ENCODE measurements at regions not wholly inside any gene's neighbourhood (a gene's known extent, or its start where the extent isn't known, plus 50 kb on each side); places are given as distances from the start of the nearest gene placed in this dataset.
A peak's percentile ranks its signal among the peaks of the same experiment; 100 is the strongest.
"Not testable (repeated sequence)": the region's sequence is repeated elsewhere in the genome, so short reads cannot be mapped to it uniquely, and the experiment has no call there.

- Histone ChIP-seq H3K4me3 (no peak overlapping the region), H3K27me3 (replicated peaks; ENCODE audit: insufficient read depth) (no peaks in the 10 kb centered on the region), H3K9me3 (no peaks in the 10 kb centered on the region), H3K4me1 (ENCODE audit: control insufficient read depth in 1 of 2, low read depth in 2 of 2) (no peaks in the 10 kb centered on the region), H3K27ac (no peak overlapping the region), H3K36me3 (no peaks in the 10 kb centered on the region)
- no peak for DNase-seq (ENCODE audit: low spot score)
- TF ChIP-seq, protein P1, sequence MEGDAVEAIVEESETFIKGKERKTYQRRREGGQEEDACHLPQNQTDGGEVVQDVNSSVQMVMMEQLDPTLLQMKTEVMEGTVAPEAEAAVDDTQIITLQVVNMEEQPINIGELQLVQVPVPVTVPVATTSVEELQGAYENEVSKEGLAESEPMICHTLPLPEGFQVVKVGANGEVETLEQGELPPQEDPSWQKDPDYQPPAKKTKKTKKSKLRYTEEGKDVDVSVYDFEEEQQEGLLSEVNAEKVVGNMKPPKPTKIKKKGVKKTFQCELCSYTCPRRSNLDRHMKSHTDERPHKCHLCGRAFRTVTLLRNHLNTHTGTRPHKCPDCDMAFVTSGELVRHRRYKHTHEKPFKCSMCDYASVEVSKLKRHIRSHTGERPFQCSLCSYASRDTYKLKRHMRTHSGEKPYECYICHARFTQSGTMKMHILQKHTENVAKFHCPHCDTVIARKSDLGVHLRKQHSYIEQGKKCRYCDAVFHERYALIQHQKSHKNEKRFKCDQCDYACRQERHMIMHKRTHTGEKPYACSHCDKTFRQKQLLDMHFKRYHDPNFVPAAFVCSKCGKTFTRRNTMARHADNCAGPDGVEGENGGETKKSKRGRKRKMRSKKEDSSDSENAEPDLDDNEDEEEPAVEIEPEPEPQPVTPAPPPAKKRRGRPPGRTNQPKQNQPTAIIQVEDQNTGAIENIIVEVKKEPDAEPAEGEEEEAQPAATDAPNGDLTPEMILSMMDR (IDR thresholded peaks at IDR 0.05): no peak
- ATAC-seq (ENCODE audit: insufficient number of reproducible peaks, low FRiP score, low read depth): no peak
Measured at GRCh38 chr2:33694904-33695303, 95.8 kb upstream of the FAM98A start.

DNA sequence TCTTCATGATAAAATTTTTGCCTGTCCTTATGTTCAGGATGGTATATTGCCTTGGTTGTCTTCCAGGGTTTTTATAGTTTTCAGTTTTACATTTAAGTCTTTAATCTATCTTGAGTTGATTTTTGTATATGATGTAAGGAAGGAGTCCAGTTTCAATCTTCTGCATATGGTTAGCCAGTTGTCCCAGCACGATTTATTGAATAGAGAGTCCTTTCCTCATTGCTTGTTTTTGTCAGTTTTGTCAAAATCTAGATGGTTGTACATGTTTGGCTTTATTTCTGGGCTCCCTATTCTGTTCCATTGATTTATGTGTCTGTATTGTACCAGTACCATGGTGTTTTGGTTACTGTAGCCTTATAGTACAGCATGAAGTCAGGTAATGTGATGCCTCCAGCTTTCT is 91.6 kb upstream of the FAM98A start:
- not testable (repeated sequence) for H3K36me3 ChIP-seq; DNase-seq (ENCODE audit: low spot score); H3K27me3 ChIP-seq (replicated peaks; ENCODE audit: insufficient read depth); H3K4me1 ChIP-seq (ENCODE audit: control insufficient read depth in 1 of 2, low read depth in 2 of 2); H3K27ac ChIP-seq; ATAC-seq (ENCODE audit: insufficient number of reproducible peaks, low FRiP score, low read depth); H3K4me3 ChIP-seq
- peaks cover 15% of the 10 kb centered on the region for H3K9me3 ChIP-seq

DNA sequence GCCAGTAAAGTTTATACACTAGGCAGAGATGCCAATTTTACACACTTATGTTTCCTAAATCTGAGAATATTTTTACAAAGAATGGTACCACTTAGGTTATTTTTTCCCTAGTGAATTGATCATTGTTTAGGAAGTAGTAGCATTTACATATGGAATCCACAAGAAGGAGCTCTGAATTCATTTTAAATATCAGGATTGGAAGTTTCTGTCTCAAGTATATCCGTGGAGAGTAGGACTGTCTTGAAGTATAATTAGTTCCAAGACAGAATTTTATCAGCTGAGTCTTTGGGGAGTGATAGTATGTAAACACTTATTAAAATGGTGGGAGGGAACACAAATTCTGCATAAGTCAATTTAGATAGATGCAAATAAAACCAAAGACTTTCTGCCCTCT is 82.3 kb upstream of the FAM98A start:
- H3K9me3 ChIP-seq: no peaks in the 10 kb centered on the region
- no peak overlapping the region for H3K27ac ChIP-seq
- H3K4me3 ChIP-seq: no peak overlapping the region
- DNase-seq (ENCODE audit: low spot score) (no peak), ATAC-seq (ENCODE audit: insufficient number of reproducible peaks, low FRiP score, low read depth) (no peak)
- TF ChIP-seq, protein P1 (IDR thresholded peaks at IDR 0.05): no peak
- no peaks in the 10 kb centered on the region for H3K27me3 ChIP-seq (replicated peaks; ENCODE audit: insufficient read depth)
- H3K36me3 ChIP-seq: no peaks in the 10 kb centered on the region
- no peaks in the 10 kb centered on the region for H3K4me1 ChIP-seq (ENCODE audit: control insufficient read depth in 1 of 2, low read depth in 2 of 2)

DNA sequence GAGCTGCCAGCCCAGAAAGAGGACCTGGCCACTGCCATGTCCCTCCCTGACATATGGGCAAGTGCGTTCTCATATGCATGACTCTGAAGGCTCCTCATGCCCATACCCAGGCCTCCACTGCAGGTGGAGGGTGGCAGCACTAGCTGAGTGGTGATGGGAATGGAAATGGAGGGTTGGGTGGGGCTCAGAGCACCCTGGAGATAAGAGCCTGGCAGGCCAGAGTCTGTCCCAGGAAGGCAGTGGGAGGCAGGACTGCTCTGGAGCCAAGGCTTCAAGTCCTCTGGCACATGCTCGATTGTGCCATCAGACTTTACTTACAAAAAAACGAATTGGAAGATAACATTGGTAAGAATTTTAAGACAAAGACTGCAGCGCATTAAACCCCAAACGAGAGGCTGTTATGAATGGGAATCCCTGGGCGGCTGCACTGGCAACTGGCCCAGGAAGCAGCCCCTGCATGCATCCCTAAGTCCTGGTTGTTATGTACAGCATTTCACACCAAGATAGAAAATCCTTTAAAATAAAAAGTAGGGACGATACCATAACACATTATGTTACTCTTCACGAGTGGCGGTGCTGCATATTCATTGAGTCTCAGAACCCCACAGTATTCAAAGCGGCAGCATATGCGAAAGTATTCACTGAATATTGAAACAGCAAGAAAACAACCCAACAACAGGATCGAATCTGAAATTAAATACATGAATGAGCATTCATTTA is 81.7 kb upstream of the FAM98A start:
- ATAC-seq (ENCODE audit: insufficient number of reproducible peaks, low FRiP score, low read depth) (no peak), DNase-seq (ENCODE audit: low spot score) (no peak)
- Histone ChIP-seq H3K27ac (no peak overlapping the region), H3K36me3 (no peaks in the 10 kb centered on the region), H3K4me1 (ENCODE audit: control insufficient read depth in 1 of 2, low read depth in 2 of 2) (no peaks in the 10 kb centered on the region), H3K9me3 (no peaks in the 10 kb centered on the region), H3K27me3 (replicated peaks; ENCODE audit: insufficient read depth) (no peaks in the 10 kb centered on the region), H3K4me3 (no peak overlapping the region)
- TF ChIP-seq, protein P1 (IDR thresholded peaks at IDR 0.05): no peak

- DNase-seq (ENCODE audit: low spot score): no peak
- no peaks in the 10 kb centered on the region for H3K36me3 ChIP-seq
- no peaks in the 10 kb centered on the region for H3K4me1 ChIP-seq (ENCODE audit: control insufficient read depth in 1 of 2, low read depth in 2 of 2)
- TF ChIP-seq, protein P1 (IDR thresholded peaks at IDR 0.05): no peak
- no peaks in the 10 kb centered on the region for H3K9me3 ChIP-seq
- no peak overlapping the region for H3K27ac ChIP-seq
- no peaks in the 10 kb centered on the region for H3K27me3 ChIP-seq (replicated peaks; ENCODE audit: insufficient read depth)
- H3K4me3 ChIP-seq: no peak overlapping the region
- ATAC-seq (ENCODE audit: insufficient number of reproducible peaks, low FRiP score, low read depth): no peak
Measured at GRCh38 chr2:33678436-33678835, 79.3 kb upstream of the FAM98A start.

GRCh38 chr2:33673937-33674336 is 74.8 kb upstream of the FAM98A start:
- ATAC-seq (ENCODE audit: insufficient number of reproducible peaks, low FRiP score, low read depth): no peak
- no peak overlapping the region for H3K4me3 ChIP-seq
- TF ChIP-seq, protein P1 (IDR thresholded peaks at IDR 0.05): peak; percentile 41
- no peaks in the 10 kb centered on the region for H3K27me3 ChIP-seq (replicated peaks; ENCODE audit: insufficient read depth)
- no peak overlapping the region for H3K27ac ChIP-seq
- no peaks in the 10 kb centered on the region for H3K9me3 ChIP-seq
- DNase-seq (ENCODE audit: low spot score): no peak
- H3K36me3 ChIP-seq: no peaks in the 10 kb centered on the region
- no peaks in the 10 kb centered on the region for H3K4me1 ChIP-seq (ENCODE audit: control insufficient read depth in 1 of 2, low read depth in 2 of 2)
